ENCODE measurements at regions not wholly inside any gene's neighbourhood (a gene's known extent, or its start where the extent isn't known, plus 50 kb on each side); places are given as distances from the start of the nearest gene placed in this dataset.
"Not testable (repeated sequence)": the region's sequence is repeated elsewhere in the genome, so short reads cannot be mapped to it uniquely, and the experiment has no call there.

GRCh38 chr2:16238786-16239185 is 298.4 kb downstream of the MYCN start:
- Histone ChIP-seq H3K27ac (no peak overlapping the region), H3K4me1 (no peaks in the 10 kb centered on the region), H3K27me3 (no peaks in the 10 kb centered on the region), H3K9me3 (no peaks in the 10 kb centered on the region), H3K36me3 (ENCODE audit: low read depth, missing control alignments) (no peaks in the 10 kb centered on the region), H3K4me3 (no peak overlapping the region)
- DNase-seq = no peak
- intact Hi-C loops (cut with DNase I; ENCODE audit: low total_unique reads) = no loop called here
- TF ChIP-seq CTCF (IDR thresholded peaks at IDR 0.05) (no peak), POLR2A (IDR thresholded peaks at IDR 0.05) (no peak)

- intact Hi-C loops (cut with DNase I; ENCODE audit: low total_unique reads) = no loop called here
- WGBS, 2 donors = 73 to 76% methylated on average over 10 of the region's 10 CpGs
- Histone ChIP-seq H3K27ac (no peak overlapping the region), H3K36me3 (ENCODE audit: low read depth, missing control alignments) (no peaks in the 10 kb centered on the region), H3K9me3 (no peaks in the 10 kb centered on the region), H3K27me3 (no peaks in the 10 kb centered on the region), H3K4me1 (no peaks in the 10 kb centered on the region), H3K4me3 (no peak overlapping the region)
- DNase-seq = no peak
- TF ChIP-seq CTCF (IDR thresholded peaks at IDR 0.05) (no peak), POLR2A (IDR thresholded peaks at IDR 0.05) (no peak)
Measured at GRCh38 chr2:16238001-16238761, 297.8 kb downstream of the MYCN start.

DNA sequence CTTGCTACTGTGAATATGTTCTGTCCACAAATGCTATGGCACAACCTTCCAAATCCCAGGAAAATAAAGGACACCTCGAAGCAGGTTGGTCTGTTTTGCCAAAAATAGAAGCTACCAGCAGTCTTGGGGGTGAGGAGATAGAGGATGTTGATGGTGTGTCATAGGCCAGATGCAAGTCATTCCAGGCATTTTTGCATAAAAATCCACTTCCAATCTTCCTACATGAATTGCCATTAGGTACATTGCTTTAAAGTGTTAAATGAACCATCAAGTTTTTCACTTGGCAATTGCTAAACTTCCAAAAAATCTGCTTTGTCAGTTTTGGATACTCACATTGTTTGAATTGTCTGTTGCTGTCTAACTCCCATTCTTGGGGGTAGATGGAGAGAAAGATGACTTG is 295.4 kb downstream of the MYCN start:
- no peak for DNase-seq
- Histone ChIP-seq H3K27ac (no peak overlapping the region), H3K4me1 (no peaks in the 10 kb centered on the region), H3K4me3 (no peak overlapping the region), H3K27me3 (no peaks in the 10 kb centered on the region), H3K36me3 (ENCODE audit: low read depth, missing control alignments) (no peaks in the 10 kb centered on the region), H3K9me3 (no peaks in the 10 kb centered on the region)
- 60 to 70% methylated on average over 1 of the region's 1 CpG for WGBS, 2 donors
- no peak for TF ChIP-seq CTCF (IDR thresholded peaks at IDR 0.05)
- no peak for TF ChIP-seq POLR2A (IDR thresholded peaks at IDR 0.05)
- intact Hi-C loops (cut with DNase I; ENCODE audit: low total_unique reads) = no loop called here

GRCh38 chr2:16235291-16235690 is 294.9 kb downstream of the MYCN start:
- H3K9me3 ChIP-seq; H3K4me3 ChIP-seq; H3K27ac ChIP-seq; H3K36me3 ChIP-seq (ENCODE audit: low read depth, missing control alignments); H3K27me3 ChIP-seq; DNase-seq; H3K4me1 ChIP-seq; intact Hi-C loops (cut with DNase I; ENCODE audit: low total_unique reads): not testable (repeated sequence)
- WGBS, 2 donors = 75 to 85% methylated on average over 20 of the region's 20 CpGs

GRCh38 chr2:16228951-16229350 is 288.6 kb downstream of the MYCN start:
- WGBS, 2 donors = 48 to 71% methylated on average over 6 of the region's 6 CpGs
- no peaks in the 10 kb centered on the region for H3K4me1 ChIP-seq
- no peaks in the 10 kb centered on the region for H3K9me3 ChIP-seq
- no peak overlapping the region for H3K27ac ChIP-seq
- no peak for TF ChIP-seq POLR2A (IDR thresholded peaks at IDR 0.05)
- TF ChIP-seq CTCF (IDR thresholded peaks at IDR 0.05) = no peak
- no peak overlapping the region for H3K4me3 ChIP-seq
- intact Hi-C loops (cut with DNase I; ENCODE audit: low total_unique reads) = no loop called here
- no peaks in the 10 kb centered on the region for H3K36me3 ChIP-seq (ENCODE audit: low read depth, missing control alignments)
- no peaks in the 10 kb centered on the region for H3K27me3 ChIP-seq
- DNase-seq = no peak
